ENCODE measurements at regions not wholly inside any gene's neighbourhood (a gene's known extent, or its start where the extent isn't known, plus 50 kb on each side); places are given as distances from the start of the nearest gene placed in this dataset.
A peak's percentile ranks its signal among the peaks of the same experiment; 100 is the strongest.

GRCh38 chr2:76641506-76641905 lies 880.7 kb downstream of the LRRTM4 start:
- ChIA-PET CTCF (interaction anchor here (0.7 kb wide), 1 partner anchor 543 kb away, joined by 3 read pairs; no protein-coding TSS in a partner anchor), POLR2A (ENCODE audit: low non-redundant PET) (no interaction called here)
- TF ChIP-seq CTCF (conservative IDR thresholded peaks at IDR 0.05; ENCODE audit: low read depth), result no peak
- no peak for DNase-seq (ENCODE audit: low spot score)
- no peak overlapping the region for H3K27ac ChIP-seq

GRCh38 chr2:76640905-76641304 lies 881.3 kb downstream of the LRRTM4 start:
- no peak overlapping the region for H3K27ac ChIP-seq
- POLR2A ChIA-PET (ENCODE audit: low non-redundant PET), result no interaction called here
- CTCF ChIA-PET, result no interaction called here
- no peak for TF ChIP-seq CTCF (conservative IDR thresholded peaks at IDR 0.05; ENCODE audit: low read depth)
- DNase-seq (ENCODE audit: low spot score), result peak; percentile 13

- ChIA-PET CTCF (interaction anchor here (0.5 to 0.7 kb wide), 2 partner anchors 32 to 96 kb away, joined by 3 to 5 read pairs; no protein-coding TSS in a partner anchor), POLR2A (ENCODE audit: low non-redundant PET) (no interaction called here)
- no peak for DNase-seq (ENCODE audit: low spot score)
- no peak for TF ChIP-seq CTCF (conservative IDR thresholded peaks at IDR 0.05; ENCODE audit: low read depth)
- H3K27ac ChIP-seq, result no peak overlapping the region
Measured at GRCh38 chr2:76639171-76639680, 883.0 kb downstream of the LRRTM4 start.

GRCh38 chr2:76633276-76633921 lies 888.8 kb downstream of the LRRTM4 start:
- TF ChIP-seq CTCF (conservative IDR thresholded peaks at IDR 0.05; ENCODE audit: low read depth), result no peak
- CTCF ChIA-PET, result no interaction called here
- POLR2A ChIA-PET (ENCODE audit: low non-redundant PET), result no interaction called here
- DNase-seq (ENCODE audit: low spot score), result no peak
- H3K27ac ChIP-seq, result no peak overlapping the region

GRCh38 chr2:76625101-76625500 lies 897.1 kb downstream of the LRRTM4 start:
- TF ChIP-seq CTCF (conservative IDR thresholded peaks at IDR 0.05; ENCODE audit: low read depth), result no peak
- CTCF ChIA-PET, result no interaction called here
- DNase-seq (ENCODE audit: low spot score), result no peak
- POLR2A ChIA-PET (ENCODE audit: low non-redundant PET), result no interaction called here
- no peak overlapping the region for H3K27ac ChIP-seq

GRCh38 chr2:76613330-76613729 lies 902.6 kb upstream of the GCFC2 start:
- POLR2A ChIA-PET (ENCODE audit: low non-redundant PET), result no interaction called here
- DNase-seq (ENCODE audit: low spot score), result no peak
- no peak overlapping the region for H3K27ac ChIP-seq
- CTCF ChIA-PET, result no interaction called here
- TF ChIP-seq CTCF (conservative IDR thresholded peaks at IDR 0.05; ENCODE audit: low read depth), result no peak

Data from RWPE1 (cell line).